H9 (cell line): ENCODE measurements at regions not wholly inside any gene's neighbourhood (a gene's known extent, or its start where the extent isn't known, plus 50 kb on each side); places are given as distances from the start of the nearest gene placed in this dataset.

ENCODE experiments used
- DNase-seq: peaks from one replicate; pipeline ENCODE4 v3.0.0-alpha.2; 2017
- H2AFZ ChIP-seq: one replicate; pipeline ENCODE4 v1.6.1; 2013; ENCODE audit warnings: mild to moderate bottlenecking, low read length, control low read depth, moderate library complexity
- H2AK5ac ChIP-seq: 2 replicates; pipeline ENCODE4 v1.6.1; 2013; ENCODE audit warnings: low read length, control low read depth, mixed read lengths; ENCODE audit not compliant: insufficient read length
- H2BK120ac ChIP-seq: one replicate; pipeline ENCODE4 v1.6.1; 2013; ENCODE audit warnings: low read depth, mild to moderate bottlenecking, low read length, control low read depth, inconsistent platforms; ENCODE audit not compliant: poor library complexity, severe bottlenecking
- H2BK12ac ChIP-seq: 2 replicates; pipeline ENCODE4 v1.6.1; 2013; ENCODE audit warnings: low read length, control low read depth, mixed read lengths, low read depth; ENCODE audit not compliant: insufficient read length
- H2BK15ac ChIP-seq: 2 replicates; pipeline ENCODE4 v1.6.1; 2013; ENCODE audit warnings: low read depth, low read length, control low read depth
- H2BK20ac ChIP-seq: one replicate; pipeline ENCODE4 v1.6.1; 2013; ENCODE audit warnings: low read depth, mild to moderate bottlenecking, low read length, control low read depth, inconsistent platforms; ENCODE audit not compliant: poor library complexity, severe bottlenecking
- H2BK5ac ChIP-seq: 2 replicates; pipeline ENCODE4 v1.6.1; 2013; ENCODE audit warnings: low read length, control low read depth, mixed read lengths; ENCODE audit not compliant: insufficient read length
- H3K14ac ChIP-seq: 2 replicates; pipeline ENCODE4 v1.6.1; 2013; ENCODE audit warnings: low read length, control low read depth; ENCODE audit not compliant: insufficient read depth
- H3K18ac ChIP-seq: 2 replicates; pipeline ENCODE4 v1.6.1; 2013; ENCODE audit warnings: low read depth, mild to moderate bottlenecking, mixed read lengths, low read length, control low read depth; ENCODE audit not compliant: insufficient read length
- H3K23ac ChIP-seq: 2 replicates; pipeline ENCODE4 v1.6.1; 2013; ENCODE audit warnings: low read length, control low read depth, mixed read lengths, low read depth; ENCODE audit not compliant: insufficient read length
- H3K23me2 ChIP-seq: 2 replicates; pipeline ENCODE4 v1.6.1; 2013; ENCODE audit warnings: low read depth, mild to moderate bottlenecking, mixed read lengths, low read length, control low read depth; ENCODE audit not compliant: insufficient read length, poor library complexity, severe bottlenecking
- H3K27ac ChIP-seq: 2 replicates; pipeline ENCODE4 v1.5.1; 2013; ENCODE audit warnings: low read length, control low read depth, mixed read lengths, low read depth; ENCODE audit not compliant: insufficient read length
- H3K27me3 ChIP-seq: 2 replicates; pipeline ENCODE4 v1.6.1; 2013; ENCODE audit warnings: low read length, control low read depth, inconsistent platforms; ENCODE audit not compliant: insufficient read depth
- H3K4ac ChIP-seq: 2 replicates; pipeline ENCODE4 v1.6.1; 2013; ENCODE audit warnings: low read depth, mild to moderate bottlenecking, control low read depth, inconsistent platforms, low read length, moderate library complexity
- H3K4me1 ChIP-seq: 2 replicates; pipeline ENCODE4 v1.6.1; 2013; ENCODE audit warnings: low read length, control low read depth, inconsistent platforms; ENCODE audit not compliant: insufficient read depth
- H3K4me2 ChIP-seq: 2 replicates; pipeline ENCODE4 v1.6.1; 2013; ENCODE audit warnings: low read length, control low read depth, mixed read lengths; ENCODE audit not compliant: insufficient read length, insufficient read depth
- H3K56ac ChIP-seq: 2 replicates; pipeline ENCODE4 v1.6.1; 2013; ENCODE audit warnings: low read depth, mild to moderate bottlenecking, mixed read lengths, low read length, control low read depth; ENCODE audit not compliant: insufficient read length
- H3K79me1 ChIP-seq: 2 replicates; pipeline ENCODE4 v1.6.1; 2013; ENCODE audit warnings: low read depth, mild to moderate bottlenecking, moderate library complexity, low read length, control low read depth, inconsistent platforms; ENCODE audit not compliant: insufficient read depth, poor library complexity, severe bottlenecking
- H3K79me2 ChIP-seq: 2 replicates; pipeline ENCODE4 v1.6.1; 2013; ENCODE audit warnings: low read length, control low read depth, inconsistent platforms; ENCODE audit not compliant: insufficient read depth
- H3K9ac ChIP-seq: 2 replicates; pipeline ENCODE4 v1.6.1; 2013; ENCODE audit warnings: low read length, control low read depth, mixed read lengths; ENCODE audit not compliant: insufficient read length; ENCODE audit errors: extremely low read depth
- H3K9me3 ChIP-seq: one replicate; pipeline ENCODE4 v1.6.1; 2013; ENCODE audit warnings: low read depth, low read length, inconsistent platforms; ENCODE audit not compliant: control insufficient read depth
- H3T11ph ChIP-seq: one replicate; pipeline ENCODE4 v1.6.1; 2013; ENCODE audit warnings: mild to moderate bottlenecking, low read length, control low read depth, inconsistent platforms
- H4K20me1 ChIP-seq: one replicate; pipeline ENCODE4 v1.6.1; 2013; ENCODE audit not compliant: control insufficient read depth, insufficient read length, insufficient read depth
- H4K5ac ChIP-seq: 2 replicates; pipeline ENCODE4 v1.6.1; 2013; ENCODE audit warnings: low read depth, mild to moderate bottlenecking, mixed read lengths, low read length, control low read depth; ENCODE audit not compliant: insufficient read length
- H4K8ac ChIP-seq: replicated peaks from 2 replicates; pipeline ENCODE4 v1.6.1; 2013; ENCODE audit warnings: low read length, control low read depth, mixed read lengths, low read depth; ENCODE audit not compliant: insufficient read length
- H4K91ac ChIP-seq: 2 replicates; pipeline ENCODE4 v1.6.1; 2013; ENCODE audit warnings: low read depth, mild to moderate bottlenecking, moderate library complexity, mixed read lengths, low read length, control low read depth; ENCODE audit not compliant: insufficient read length
- H3K27ac Mint-ChIP-seq, 3 experiments: 2 replicates in 2 of 3; 3 replicates in 1 of 3; pipeline ENCODE4 v1.8.0; 2020 to 2021; ENCODE audit warnings: mixed read lengths in 3 of 3, mild to moderate bottlenecking in 1 of 3, moderate library complexity in 1 of 3
- H3K27me3 Mint-ChIP-seq: 2 replicates; pipeline ENCODE4 v1.8.0; 2021; ENCODE audit warnings: low read depth, mild to moderate bottlenecking, moderate library complexity, mixed read lengths
- H3K36me3 Mint-ChIP-seq, 3 experiments: 2 replicates in 2 of 3; 3 replicates in 1 of 3; pipeline ENCODE4 v1.8.0; 2020 to 2021; ENCODE audit warnings: low read depth in 3 of 3, mixed read lengths in 3 of 3; ENCODE audit not compliant: insufficient read depth in 1 of 3
- H3K4me1 Mint-ChIP-seq, 2 experiments: 2 replicates each; pipeline ENCODE4 v1.8.0; 2020; ENCODE audit warnings: mixed read lengths in 2 of 2
- H3K4me3 Mint-ChIP-seq, 2 experiments: 2 replicates in 1 of 2; 3 replicates in 1 of 2; pipeline ENCODE4 v1.8.0; 2020 to 2021; ENCODE audit warnings: mild to moderate bottlenecking in 2 of 2, mixed read lengths in 2 of 2, moderate library complexity in 1 of 2
- H3K9me3 Mint-ChIP-seq, 2 experiments: 2 replicates in 1 of 2; 3 replicates in 1 of 2; pipeline ENCODE4 v1.8.0; 2020; ENCODE audit warnings: mild to moderate bottlenecking in 2 of 2, mixed read lengths in 2 of 2, moderate library complexity in 1 of 2
- CTCF ChIP-seq: fragments of 200-600 bp; sonication (generic); conservative IDR thresholded peaks from 3 replicates; pipeline ENCODE4 v1.8.0; 2021; ENCODE audit warnings: antibody characterized with exemption, mild to moderate bottlenecking
- WGBS: extraction: QIAGEN DNeasy Blood & Tissue Kit; methylation state at CpG from one replicate; pipeline ENCODE4 v1.1.7; 2013; ENCODE audit warnings: missing lambda C conversion rate, low lambda C conversion rate, mixed read lengths; ENCODE audit not compliant: insufficient read length; ENCODE audit errors: extremely low coverage; 5-methylcytosine and 5-hydroxymethylcytosine counted together

GRCh38 chrX:142502441-142502840 is 297.4 kb upstream of the MAGEC2 start:
- Mint-ChIP-seq H3K27ac (no peak overlapping the region), H3K4me1 (0 out of 4 replicates have a peak, but pooled peaks cover 0 to 3% of the 10 kb centered on the region in 2 experiments), H3K9me3 (peaks cover 40 to 45% of the 10 kb centered on the region in 2 experiments), H3K36me3 (peaks cover 0 to 1% (median under 1%) of the 10 kb centered on the region in 3 experiments; a peak in 3 of 7 replicates), H3K4me3 (no peak overlapping the region), H3K27me3 (no peaks in the 10 kb centered on the region)
- WGBS: no CpG with 5 or more reads among the region's 2 CpGs
- Histone ChIP-seq H2BK15ac (no peak overlapping the region), H3K18ac (no peak overlapping the region), H3K27ac (no peak overlapping the region), H2BK120ac (no peak overlapping the region), H3K79me2 (no peaks in the 10 kb centered on the region), H3K4me1 (no peaks in the 10 kb centered on the region), H3K23me2 (no peaks in the 10 kb centered on the region), H4K91ac (no peak overlapping the region), H4K8ac (no peak overlapping the region), H4K5ac (no peak overlapping the region), H2BK5ac (no peak overlapping the region), H2BK12ac (no peak overlapping the region), H2AK5ac (no peak overlapping the region), H3K27me3 (no peaks in the 10 kb centered on the region; the same call in 1 of the 2 replicates), H3T11ph (no peak overlapping the region), H3K23ac (no peak overlapping the region), H3K56ac (no peak overlapping the region), H3K79me1 (no peaks in the 10 kb centered on the region), H3K14ac (no peak overlapping the region), H3K4ac (no peak overlapping the region), H2AFZ (no peak overlapping the region), H4K20me1 (no peaks in the 10 kb centered on the region), H3K9ac (no peak overlapping the region), H3K4me2 (no peak overlapping the region), H2BK20ac (no peak overlapping the region), H3K9me3 (peaks cover 6% of the 10 kb centered on the region)
- no peak for TF ChIP-seq CTCF
- DNase-seq: no peak
